ENCODE measurements at regions not wholly inside any gene's neighbourhood (a gene's known extent, or its start where the extent isn't known, plus 50 kb on each side); places are given as distances from the start of the nearest gene placed in this dataset.

- no peaks in the 10 kb centered on the region for H3K36me3 ChIP-seq (ENCODE audit: control insufficient read depth, insufficient read depth, low read length)
- TF ChIP-seq CTCF (conservative IDR thresholded peaks at IDR 0.05 in 1 of 2, IDR thresholded peaks at IDR 0.05 in 1 of 2; ENCODE audit: low read depth in 1 of 2, low read length in 2 of 2): no peak
- no peak for TF ChIP-seq EZH2 (IDR thresholded peaks at IDR 0.05; ENCODE audit: low read length, missing control alignments)
- no peaks in the 10 kb centered on the region for H3K79me2 ChIP-seq (ENCODE audit: control insufficient read depth, insufficient read depth, low read length)
- no peaks in the 10 kb centered on the region for H3K4me1 ChIP-seq (ENCODE audit: control insufficient read depth, extremely low read depth, insufficient read depth, low read length)
- no peaks in the 10 kb centered on the region for H3K9me3 ChIP-seq (ENCODE audit: control insufficient read depth, insufficient read depth, low read depth, low read length)
- H3K27ac ChIP-seq (ENCODE audit: insufficient read depth, low read length): no peak overlapping the region
- no peaks in the 10 kb centered on the region for H4K20me1 ChIP-seq (ENCODE audit: control insufficient read depth, extremely low read depth, insufficient read depth, low read length)
- H2AFZ ChIP-seq (ENCODE audit: low read length): no peak overlapping the region
- no peak overlapping the region for H3K9ac ChIP-seq (ENCODE audit: insufficient read depth, low read length)
- H3K27me3 ChIP-seq (ENCODE audit: control insufficient read depth, insufficient read depth, low read length): no peaks in the 10 kb centered on the region
- no peak overlapping the region for H3K4me3 ChIP-seq (replicated peaks in 1 of 4; ENCODE audit: control extremely low read depth in 1 of 4, insufficient read depth in 1 of 4, low read depth in 3 of 4, low read length in 4 of 4)
- DNase-seq (ENCODE audit: low read depth in 2 of 2): no peak
- H3K4me2 ChIP-seq (ENCODE audit: extremely low read depth, insufficient read depth, low read length): no peak overlapping the region
Measured at GRCh38 chr5:143694357-143694756, 117.6 kb upstream of the HMHB1 start.

GRCh38 chr5:143693651-143694252 lies 118.2 kb upstream of the HMHB1 start:
- Histone ChIP-seq H3K27me3 (ENCODE audit: control insufficient read depth, insufficient read depth, low read length) (no peaks in the 10 kb centered on the region), H3K79me2 (ENCODE audit: control insufficient read depth, insufficient read depth, low read length) (no peaks in the 10 kb centered on the region), H3K27ac (ENCODE audit: insufficient read depth, low read length) (no peak overlapping the region), H4K20me1 (ENCODE audit: control insufficient read depth, extremely low read depth, insufficient read depth, low read length) (no peaks in the 10 kb centered on the region), H3K4me2 (ENCODE audit: extremely low read depth, insufficient read depth, low read length) (no peak overlapping the region), H3K4me3 (replicated peaks in 1 of 4; ENCODE audit: control extremely low read depth in 1 of 4, insufficient read depth in 1 of 4, low read depth in 3 of 4, low read length in 4 of 4) (no peak overlapping the region), H3K36me3 (ENCODE audit: control insufficient read depth, insufficient read depth, low read length) (no peaks in the 10 kb centered on the region), H2AFZ (ENCODE audit: low read length) (no peak overlapping the region), H3K9me3 (ENCODE audit: control insufficient read depth, insufficient read depth, low read depth, low read length) (no peaks in the 10 kb centered on the region), H3K9ac (ENCODE audit: insufficient read depth, low read length) (no peak overlapping the region), H3K4me1 (ENCODE audit: control insufficient read depth, extremely low read depth, insufficient read depth, low read length) (no peaks in the 10 kb centered on the region)
- TF ChIP-seq CTCF (conservative IDR thresholded peaks at IDR 0.05 in 1 of 2, IDR thresholded peaks at IDR 0.05 in 1 of 2; ENCODE audit: low read depth in 1 of 2, low read length in 2 of 2): no peak
- DNase-seq (ENCODE audit: low read depth in 2 of 2): peak in 1 of 2 donors; percentile 47

GRCh38 chr5:143692342-143692741 lies 119.6 kb upstream of the HMHB1 start:
- Histone ChIP-seq H3K9me3 (ENCODE audit: control insufficient read depth, insufficient read depth, low read depth, low read length) (no peaks in the 10 kb centered on the region), H2AFZ (ENCODE audit: low read length) (peak overlapping the region; percentile 59)
- TF ChIP-seq CTCF (conservative IDR thresholded peaks at IDR 0.05 in 1 of 2, IDR thresholded peaks at IDR 0.05 in 1 of 2; ENCODE audit: low read depth in 1 of 2, low read length in 2 of 2): no peak
- TF ChIP-seq EZH2 (IDR thresholded peaks at IDR 0.05; ENCODE audit: low read length, missing control alignments): no peak

More at GRCh38 chr5:143692342-143692741, 119.6 kb upstream of the HMHB1 start:
- Histone ChIP-seq H3K4me1 (ENCODE audit: control insufficient read depth, extremely low read depth, insufficient read depth, low read length) (no peaks in the 10 kb centered on the region), H3K9ac (ENCODE audit: insufficient read depth, low read length) (no peak overlapping the region), H3K4me2 (ENCODE audit: extremely low read depth, insufficient read depth, low read length) (no peak overlapping the region), H3K27ac (ENCODE audit: insufficient read depth, low read length) (no peak overlapping the region), H3K27me3 (ENCODE audit: control insufficient read depth, insufficient read depth, low read length) (no peaks in the 10 kb centered on the region), H3K4me3 (replicated peaks in 1 of 4; ENCODE audit: control extremely low read depth in 1 of 4, insufficient read depth in 1 of 4, low read depth in 3 of 4, low read length in 4 of 4) (no peak overlapping the region), H3K36me3 (ENCODE audit: control insufficient read depth, insufficient read depth, low read length) (no peaks in the 10 kb centered on the region), H3K79me2 (ENCODE audit: control insufficient read depth, insufficient read depth, low read length) (no peaks in the 10 kb centered on the region), H4K20me1 (ENCODE audit: control insufficient read depth, extremely low read depth, insufficient read depth, low read length) (no peaks in the 10 kb centered on the region)
- DNase-seq (ENCODE audit: low read depth in 2 of 2): no peak

All from fibroblast of lung (primary cell).